Mesendoderm (in vitro differentiated cells): ENCODE measurements at regions not wholly inside any gene's neighbourhood (a gene's known extent, or its start where the extent isn't known, plus 50 kb on each side); places are given as distances from the start of the nearest gene placed in this dataset.

ENCODE experiments used
- DNase-seq: peaks from one replicate; pipeline ENCODE4 v3.0.0; 2013
- H2AK5ac ChIP-seq: 2 replicates; pipeline ENCODE4 v1.6.1; 2013; ENCODE audit warnings: low read length, inconsistent platforms
- H2BK120ac ChIP-seq: 2 replicates; pipeline ENCODE4 v1.6.1; 2013; ENCODE audit warnings: low read depth, mild to moderate bottlenecking, low read length, moderate library complexity, mixed read lengths
- H2BK15ac ChIP-seq: replicated peaks from 2 replicates; pipeline ENCODE4 v1.6.1; 2013; ENCODE audit warnings: low read depth, mild to moderate bottlenecking, moderate library complexity
- H2BK5ac ChIP-seq: 2 replicates; pipeline ENCODE4 v1.6.1; 2013; ENCODE audit warnings: low read length, inconsistent platforms
- H3K18ac ChIP-seq: 2 replicates; pipeline ENCODE4 v1.6.1; 2013; ENCODE audit warnings: mild to moderate bottlenecking, low read length, mixed read lengths
- H3K23ac ChIP-seq: one replicate; pipeline ENCODE4 v1.6.1; 2013; ENCODE audit warnings: low read length
- H3K27ac ChIP-seq: 2 replicates; pipeline ENCODE4 v1.5.1; 2013; ENCODE audit warnings: low read depth, mild to moderate bottlenecking, inconsistent platforms, low read length, moderate library complexity
- H3K27me3 ChIP-seq: 2 replicates; pipeline ENCODE4 v1.6.1; 2013; ENCODE audit warnings: low read length, control low read depth, mild to moderate bottlenecking, inconsistent platforms; ENCODE audit not compliant: insufficient read depth, poor library complexity
- H3K36me3 ChIP-seq: 2 replicates; pipeline ENCODE4 v1.6.1; 2013; ENCODE audit warnings: low read length, inconsistent platforms; ENCODE audit not compliant: control insufficient read depth, insufficient read depth
- H3K4ac ChIP-seq: one replicate; pipeline ENCODE4 v1.6.1; 2013; ENCODE audit warnings: low read depth, mild to moderate bottlenecking, low read length, moderate library complexity
- H3K4me1 ChIP-seq: 2 replicates; pipeline ENCODE4 v1.6.1; 2013; ENCODE audit warnings: low read depth, low read length, inconsistent platforms; ENCODE audit not compliant: control insufficient read depth
- H3K4me2 ChIP-seq: 2 replicates; pipeline ENCODE4 v1.6.1; 2013; ENCODE audit warnings: low read length
- H3K4me3 ChIP-seq: 2 replicates; pipeline ENCODE4 v1.5.1; 2013; ENCODE audit warnings: mild to moderate bottlenecking, low read length
- H3K56ac ChIP-seq: one replicate; pipeline ENCODE4 v1.6.1; 2013; ENCODE audit warnings: low read length
- H3K79me1 ChIP-seq: 2 replicates; pipeline ENCODE4 v1.6.1; 2013; ENCODE audit warnings: low read length, inconsistent platforms
- H3K79me2 ChIP-seq: 2 replicates; pipeline ENCODE4 v1.6.1; 2013; ENCODE audit warnings: mild to moderate bottlenecking, low read length; ENCODE audit not compliant: control insufficient read depth, insufficient read depth
- H3K9ac ChIP-seq: 2 replicates; pipeline ENCODE4 v1.6.1; 2013; ENCODE audit warnings: low read length, inconsistent platforms
- H4K5ac ChIP-seq: one replicate; pipeline ENCODE4 v1.6.1; 2013; ENCODE audit warnings: low read length
- H4K8ac ChIP-seq: one replicate; pipeline ENCODE4 v1.6.1; 2013; ENCODE audit warnings: low read depth, mild to moderate bottlenecking, control low read depth, low read length, moderate library complexity
- WGBS: extraction: QIAGEN DNeasy Blood & Tissue Kit; methylation state at CpG from one replicate; pipeline ENCODE4 v1.1.7; 2013; ENCODE audit warnings: low lambda C conversion rate, missing lambda C conversion rate; ENCODE audit not compliant: insufficient coverage; ENCODE audit errors: extremely low coverage; 5-methylcytosine and 5-hydroxymethylcytosine counted together

GRCh38 chr11:31986201-31986889, 104.5 kb upstream of the RCN1 start:
- no peak overlapping the region for H4K8ac ChIP-seq
- H3K79me1 ChIP-seq = no peaks in the 10 kb centered on the region
- no peaks in the 10 kb centered on the region for H3K4me1 ChIP-seq
- no peak overlapping the region for H2BK5ac ChIP-seq
- H4K5ac ChIP-seq = no peak overlapping the region
- H3K79me2 ChIP-seq = no peaks in the 10 kb centered on the region
- H3K36me3 ChIP-seq = no peaks in the 10 kb centered on the region
- DNase-seq = no peak
- H3K18ac ChIP-seq = no peak overlapping the region
- no peak overlapping the region for H3K4me2 ChIP-seq
- no peak overlapping the region for H3K27ac ChIP-seq
- no peak overlapping the region for H3K4ac ChIP-seq
- H2AK5ac ChIP-seq = no peak overlapping the region
- no peak overlapping the region for H3K9ac ChIP-seq
- no peak overlapping the region for H3K4me3 ChIP-seq
- no peak overlapping the region for H3K23ac ChIP-seq
- no peak overlapping the region for H3K56ac ChIP-seq
- WGBS = no CpG with 5 or more reads among the region's 10 CpGs
- H2BK15ac ChIP-seq = no peak overlapping the region
- no peak overlapping the region for H2BK120ac ChIP-seq
- peaks cover 3% of the 10 kb centered on the region for H3K27me3 ChIP-seq

- no peak overlapping the region for H3K23ac ChIP-seq
- no peak overlapping the region for H3K4ac ChIP-seq
- no peak overlapping the region for H3K56ac ChIP-seq
- no peaks in the 10 kb centered on the region for H3K79me2 ChIP-seq
- no peaks in the 10 kb centered on the region for H3K36me3 ChIP-seq
- H3K9ac ChIP-seq = no peak overlapping the region
- no peak overlapping the region for H3K18ac ChIP-seq
- H2AK5ac ChIP-seq = no peak overlapping the region
- no peaks in the 10 kb centered on the region for H3K4me1 ChIP-seq
- no peak overlapping the region for H4K5ac ChIP-seq
- H3K27me3 ChIP-seq = no peaks in the 10 kb centered on the region
- H2BK5ac ChIP-seq = no peak overlapping the region
- no CpG with 5 or more reads among the region's 1 CpG for WGBS
- no peaks in the 10 kb centered on the region for H3K79me1 ChIP-seq
- H3K4me3 ChIP-seq = no peak overlapping the region
- H2BK15ac ChIP-seq = no peak overlapping the region
- no peak for DNase-seq
- no peak overlapping the region for H2BK120ac ChIP-seq
- no peak overlapping the region for H3K4me2 ChIP-seq
- H3K27ac ChIP-seq = no peak overlapping the region
- no peak overlapping the region for H4K8ac ChIP-seq
Measured at GRCh38 chr11:31981457-31981856, 109.4 kb upstream of the RCN1 start.

GRCh38 chr11:31977343-31977742, 113.5 kb upstream of the RCN1 start:
- H3K4me1 ChIP-seq = no peaks in the 10 kb centered on the region
- H3K18ac ChIP-seq = no peak overlapping the region
- H3K79me1 ChIP-seq = no peaks in the 10 kb centered on the region
- WGBS = no CpG with 5 or more reads among the region's 4 CpGs
- no peak overlapping the region for H2AK5ac ChIP-seq
- DNase-seq = no peak
- H3K4me3 ChIP-seq = no peak overlapping the region
- H3K56ac ChIP-seq = no peak overlapping the region
- H3K27me3 ChIP-seq = no peaks in the 10 kb centered on the region
- no peak overlapping the region for H4K5ac ChIP-seq
- H2BK15ac ChIP-seq = no peak overlapping the region
- no peak overlapping the region for H2BK120ac ChIP-seq
- no peaks in the 10 kb centered on the region for H3K79me2 ChIP-seq
- H3K9ac ChIP-seq = no peak overlapping the region
- H3K4ac ChIP-seq = no peak overlapping the region
- H4K8ac ChIP-seq = no peak overlapping the region
- no peak overlapping the region for H3K23ac ChIP-seq
- no peaks in the 10 kb centered on the region for H3K36me3 ChIP-seq
- H3K27ac ChIP-seq = no peak overlapping the region
- no peak overlapping the region for H3K4me2 ChIP-seq
- no peak overlapping the region for H2BK5ac ChIP-seq

GRCh38 chr11:31974366-31975136, 116.3 kb upstream of the RCN1 start:
- Histone ChIP-seq H3K27ac (no peak overlapping the region), H2AK5ac (no peak overlapping the region), H3K23ac (no peak overlapping the region), H3K56ac (no peak overlapping the region), H4K5ac (no peak overlapping the region), H3K4ac (no peak overlapping the region), H3K9ac (no peak overlapping the region), H3K4me1 (no peaks in the 10 kb centered on the region), H3K27me3 (no peaks in the 10 kb centered on the region), H4K8ac (no peak overlapping the region), H3K4me2 (no peak overlapping the region), H3K18ac (no peak overlapping the region), H3K36me3 (no peaks in the 10 kb centered on the region), H2BK120ac (no peak overlapping the region), H2BK15ac (no peak overlapping the region), H3K79me1 (no peaks in the 10 kb centered on the region), H2BK5ac (no peak overlapping the region), H3K79me2 (no peaks in the 10 kb centered on the region), H3K4me3 (no peak overlapping the region)
- WGBS = no CpG with 5 or more reads among the region's 5 CpGs
- DNase-seq = no peak

- H2AK5ac ChIP-seq = no peak overlapping the region
- no peak overlapping the region for H3K18ac ChIP-seq
- H2BK5ac ChIP-seq = no peak overlapping the region
- no peak overlapping the region for H3K23ac ChIP-seq
- no peaks in the 10 kb centered on the region for H3K79me2 ChIP-seq
- no peak overlapping the region for H4K8ac ChIP-seq
- no peak overlapping the region for H3K4me2 ChIP-seq
- no peaks in the 10 kb centered on the region for H3K27me3 ChIP-seq
- no peak overlapping the region for H3K4ac ChIP-seq
- no peak overlapping the region for H3K9ac ChIP-seq
- DNase-seq = no peak
- no peak overlapping the region for H3K56ac ChIP-seq
- H3K4me1 ChIP-seq = no peaks in the 10 kb centered on the region
- no CpG with 5 or more reads among the region's 4 CpGs for WGBS
- H3K79me1 ChIP-seq = no peaks in the 10 kb centered on the region
- no peaks in the 10 kb centered on the region for H3K36me3 ChIP-seq
- no peak overlapping the region for H4K5ac ChIP-seq
- no peak overlapping the region for H2BK120ac ChIP-seq
- no peak overlapping the region for H3K4me3 ChIP-seq
- H2BK15ac ChIP-seq = no peak overlapping the region
- H3K27ac ChIP-seq = no peak overlapping the region
Measured at GRCh38 chr11:31973172-31973571, 117.7 kb upstream of the RCN1 start.
